Hepatocyte (in vitro differentiated cells): ENCODE measurements at regions not wholly inside any gene's neighbourhood (a gene's known extent, or its start where the extent isn't known, plus 50 kb on each side); places are given as distances from the start of the nearest gene placed in this dataset.

Experiments used
- CTCF ChIP-seq: fragments of 200-600 bp; sonication (generic); IDR thresholded peaks from 2 replicates; pipeline ENCODE4 v1.5.1; 2016; ENCODE audit warnings: antibody characterized with exemption, mild to moderate bottlenecking; ENCODE audit not compliant: poor library complexity
- EZH2 ChIP-seq: fragments of 200-600 bp; sonication (generic); IDR thresholded peaks from 2 replicates; pipeline ENCODE4 v1.6.1; 2016; ENCODE audit warnings: antibody characterized with exemption, mild to moderate bottlenecking, borderline replicate concordance

- no peak for TF ChIP-seq CTCF
- TF ChIP-seq EZH2 = no peak
Measured at GRCh38 chr2:188199716-188200128, 92.0 kb upstream of the GULP1 start.
